ENCODE measurements at regions not wholly inside any gene's neighbourhood (a gene's known extent, or its start where the extent isn't known, plus 50 kb on each side); places are given as distances from the start of the nearest gene placed in this dataset.

- TF ChIP-seq CTCF (IDR thresholded peaks at IDR 0.05; ENCODE audit: insufficient read depth, low read depth, low read length): no peak
- no peak for TF ChIP-seq EZH2 (IDR thresholded peaks at IDR 0.05; ENCODE audit: insufficient read depth, low read length)
Measured at GRCh38 chr11:17148536-17148935, 59.2 kb downstream of the PIK3C2A start.

All from astrocyte (in vitro differentiated cells and primary cell).